ENCODE measurements at regions not wholly inside any gene's neighbourhood (a gene's known extent, or its start where the extent isn't known, plus 50 kb on each side); places are given as distances from the start of the nearest gene placed in this dataset.

DNA sequence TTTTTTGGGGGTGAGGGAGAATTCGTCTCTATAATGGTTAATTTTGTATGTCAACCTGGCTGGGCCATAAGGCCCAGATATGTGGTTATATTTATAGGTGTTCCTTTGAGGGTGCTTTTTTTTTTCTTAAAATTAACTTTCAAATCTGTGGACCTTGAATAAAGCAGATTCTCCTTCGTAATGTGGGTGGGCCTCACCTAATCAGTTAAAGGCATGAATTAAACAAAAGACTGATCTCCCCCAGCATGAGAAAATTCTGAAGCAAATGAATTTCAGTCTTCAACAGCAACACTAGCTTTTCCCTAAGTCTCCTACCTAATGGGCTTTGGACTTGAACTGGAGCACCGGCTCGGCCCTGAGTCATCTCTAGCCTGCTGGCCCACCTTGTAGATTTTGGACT lies 77.4 kb downstream of the GMNC start:
- Histone ChIP-seq H3K4ac (ENCODE audit: low read depth, low read length) (no peak overlapping the region), H2BK12ac (ENCODE audit: insufficient read length, low read depth, low read length) (no peak overlapping the region), H4K5ac (ENCODE audit: insufficient read length, low read depth, low read length) (no peak overlapping the region), H3K27me3 (ENCODE audit: insufficient read depth, low read length) (no peaks in the 10 kb centered on the region), H2AFZ (ENCODE audit: low read length) (no peak overlapping the region), H4K20me1 (ENCODE audit: control insufficient read depth, insufficient read depth, insufficient read length) (no peaks in the 10 kb centered on the region), H3K23me2 (ENCODE audit: insufficient read length, low read depth, low read length, poor library complexity, severe bottlenecking) (no peaks in the 10 kb centered on the region), H3K56ac (ENCODE audit: insufficient read length, low read depth, low read length) (no peak overlapping the region), H2AK5ac (ENCODE audit: insufficient read length, low read length) (no peak overlapping the region), H3K23ac (ENCODE audit: insufficient read length, low read depth, low read length) (no peak overlapping the region), H3K4me1 (ENCODE audit: insufficient read depth, low read length) (no peaks in the 10 kb centered on the region), H2BK20ac (ENCODE audit: low read depth, low read length, poor library complexity, severe bottlenecking) (no peak overlapping the region), H4K91ac (ENCODE audit: insufficient read length, low read depth, low read length) (no peak overlapping the region), H3K79me2 (ENCODE audit: insufficient read depth, low read length) (no peaks in the 10 kb centered on the region), H3K4me2 (ENCODE audit: insufficient read depth, insufficient read length, low read length) (no peak overlapping the region), H3K9ac (ENCODE audit: extremely low read depth, insufficient read length, low read length) (no peak overlapping the region), H3K14ac (ENCODE audit: insufficient read depth, low read length) (no peak overlapping the region), H2BK15ac (ENCODE audit: low read depth, low read length) (no peak overlapping the region), H4K8ac (replicated peaks; ENCODE audit: insufficient read length, low read depth, low read length) (no peak overlapping the region), H2BK120ac (ENCODE audit: low read depth, low read length, poor library complexity, severe bottlenecking) (no peak overlapping the region), H3K9me3 (ENCODE audit: control insufficient read depth, low read depth, low read length) (no peaks in the 10 kb centered on the region), H3K27ac (ENCODE audit: insufficient read length, low read depth, low read length) (no peak overlapping the region), H3T11ph (ENCODE audit: low read length) (no peak overlapping the region), H3K18ac (ENCODE audit: insufficient read length, low read depth, low read length) (no peak overlapping the region), H3K79me1 (ENCODE audit: insufficient read depth, low read depth, low read length, poor library complexity, severe bottlenecking) (no peaks in the 10 kb centered on the region), H2BK5ac (ENCODE audit: insufficient read length, low read length) (no peak overlapping the region)
- Mint-ChIP-seq H3K9me3 (no peaks in the 10 kb centered on the region), H3K27me3 (ENCODE audit: low read depth) (no peaks in the 10 kb centered on the region), H3K27ac (no peak overlapping the region), H3K36me3 (ENCODE audit: insufficient read depth in 1 of 3, low read depth in 3 of 3) (no peaks in the 10 kb centered on the region), H3K4me3 (no peak overlapping the region), H3K4me1 (no peaks in the 10 kb centered on the region)
- no CpG with 5 or more reads among the region's 4 CpGs for WGBS (ENCODE audit: extremely low coverage, insufficient read length, low lambda C conversion rate)
- DNase-seq, result no peak
- TF ChIP-seq, protein P1, sequence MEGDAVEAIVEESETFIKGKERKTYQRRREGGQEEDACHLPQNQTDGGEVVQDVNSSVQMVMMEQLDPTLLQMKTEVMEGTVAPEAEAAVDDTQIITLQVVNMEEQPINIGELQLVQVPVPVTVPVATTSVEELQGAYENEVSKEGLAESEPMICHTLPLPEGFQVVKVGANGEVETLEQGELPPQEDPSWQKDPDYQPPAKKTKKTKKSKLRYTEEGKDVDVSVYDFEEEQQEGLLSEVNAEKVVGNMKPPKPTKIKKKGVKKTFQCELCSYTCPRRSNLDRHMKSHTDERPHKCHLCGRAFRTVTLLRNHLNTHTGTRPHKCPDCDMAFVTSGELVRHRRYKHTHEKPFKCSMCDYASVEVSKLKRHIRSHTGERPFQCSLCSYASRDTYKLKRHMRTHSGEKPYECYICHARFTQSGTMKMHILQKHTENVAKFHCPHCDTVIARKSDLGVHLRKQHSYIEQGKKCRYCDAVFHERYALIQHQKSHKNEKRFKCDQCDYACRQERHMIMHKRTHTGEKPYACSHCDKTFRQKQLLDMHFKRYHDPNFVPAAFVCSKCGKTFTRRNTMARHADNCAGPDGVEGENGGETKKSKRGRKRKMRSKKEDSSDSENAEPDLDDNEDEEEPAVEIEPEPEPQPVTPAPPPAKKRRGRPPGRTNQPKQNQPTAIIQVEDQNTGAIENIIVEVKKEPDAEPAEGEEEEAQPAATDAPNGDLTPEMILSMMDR (conservative IDR thresholded peaks at IDR 0.05), result no peak
